ENCODE measurements at regions not wholly inside any gene's neighbourhood (a gene's known extent, or its start where the extent isn't known, plus 50 kb on each side); places are given as distances from the start of the nearest gene placed in this dataset.

DNA sequence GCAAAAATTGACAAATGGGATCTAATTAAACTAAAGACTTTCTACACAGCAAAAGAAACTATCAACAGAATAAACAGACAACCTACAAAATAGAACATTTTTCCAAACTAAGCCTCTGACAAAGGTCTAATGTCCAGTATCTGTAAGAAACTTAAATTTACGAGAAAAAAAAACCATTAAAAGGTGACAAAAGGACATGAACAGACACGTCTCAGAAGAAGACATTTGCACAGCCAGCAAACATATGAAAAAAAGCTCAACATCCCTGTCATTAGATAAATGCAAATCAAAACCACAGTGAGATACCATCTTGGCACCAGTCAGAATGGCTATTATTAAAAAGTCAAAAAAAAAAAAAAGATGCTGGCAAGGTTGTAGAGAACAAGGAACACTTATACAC is 70.6 kb upstream of the GRIK2 start:
- Mint-ChIP-seq H3K4me3 (ENCODE audit: unreplicated experiment) (no peak overlapping the region), H3K27ac (ENCODE audit: unreplicated experiment) (no peak overlapping the region), H3K36me3 (ENCODE audit: low read depth, unreplicated experiment) (no peaks in the 10 kb centered on the region), H3K9me3 (ENCODE audit: unreplicated experiment) (no peaks in the 10 kb centered on the region), H3K27me3 (ENCODE audit: low read depth, unreplicated experiment) (no peaks in the 10 kb centered on the region), H3K4me1 (ENCODE audit: low read depth, unreplicated experiment) (no peaks in the 10 kb centered on the region)
- Histone ChIP-seq H4K20me1 (ENCODE audit: insufficient read depth, low read length) (no peaks in the 10 kb centered on the region), H3K4me3 (ENCODE audit: insufficient read depth, low read depth, low read length) (no peak overlapping the region), H3K9ac (ENCODE audit: low read length) (no peak overlapping the region), H3K4me1 (ENCODE audit: insufficient read depth, low read length) (no peaks in the 10 kb centered on the region), H3K36me3 (ENCODE audit: insufficient read depth, low read length) (no peaks in the 10 kb centered on the region), H3K4me2 (ENCODE audit: low read length) (no peak overlapping the region), H3K79me2 (ENCODE audit: insufficient read depth, low read length) (no peaks in the 10 kb centered on the region), H3K9me3 (ENCODE audit: insufficient read depth, low read depth, low read length) (no peaks in the 10 kb centered on the region), H3K27me3 (ENCODE audit: insufficient read depth, low read length) (no peaks in the 10 kb centered on the region), H3K27ac (ENCODE audit: low read depth, low read length) (no peak overlapping the region), H2AFZ (ENCODE audit: low read depth, low read length) (no peak overlapping the region)
- no peak for DNase-seq (ENCODE audit: low read depth)
- FAIRE-seq, result no peak
- TF ChIP-seq, protein P1, sequence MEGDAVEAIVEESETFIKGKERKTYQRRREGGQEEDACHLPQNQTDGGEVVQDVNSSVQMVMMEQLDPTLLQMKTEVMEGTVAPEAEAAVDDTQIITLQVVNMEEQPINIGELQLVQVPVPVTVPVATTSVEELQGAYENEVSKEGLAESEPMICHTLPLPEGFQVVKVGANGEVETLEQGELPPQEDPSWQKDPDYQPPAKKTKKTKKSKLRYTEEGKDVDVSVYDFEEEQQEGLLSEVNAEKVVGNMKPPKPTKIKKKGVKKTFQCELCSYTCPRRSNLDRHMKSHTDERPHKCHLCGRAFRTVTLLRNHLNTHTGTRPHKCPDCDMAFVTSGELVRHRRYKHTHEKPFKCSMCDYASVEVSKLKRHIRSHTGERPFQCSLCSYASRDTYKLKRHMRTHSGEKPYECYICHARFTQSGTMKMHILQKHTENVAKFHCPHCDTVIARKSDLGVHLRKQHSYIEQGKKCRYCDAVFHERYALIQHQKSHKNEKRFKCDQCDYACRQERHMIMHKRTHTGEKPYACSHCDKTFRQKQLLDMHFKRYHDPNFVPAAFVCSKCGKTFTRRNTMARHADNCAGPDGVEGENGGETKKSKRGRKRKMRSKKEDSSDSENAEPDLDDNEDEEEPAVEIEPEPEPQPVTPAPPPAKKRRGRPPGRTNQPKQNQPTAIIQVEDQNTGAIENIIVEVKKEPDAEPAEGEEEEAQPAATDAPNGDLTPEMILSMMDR (IDR thresholded peaks at IDR 0.05; ENCODE audit: insufficient read depth, low read depth, low read length), result no peak
- no peak for TF ChIP-seq EZH2 (IDR thresholded peaks at IDR 0.05; ENCODE audit: insufficient read depth, low read length)

DNA sequence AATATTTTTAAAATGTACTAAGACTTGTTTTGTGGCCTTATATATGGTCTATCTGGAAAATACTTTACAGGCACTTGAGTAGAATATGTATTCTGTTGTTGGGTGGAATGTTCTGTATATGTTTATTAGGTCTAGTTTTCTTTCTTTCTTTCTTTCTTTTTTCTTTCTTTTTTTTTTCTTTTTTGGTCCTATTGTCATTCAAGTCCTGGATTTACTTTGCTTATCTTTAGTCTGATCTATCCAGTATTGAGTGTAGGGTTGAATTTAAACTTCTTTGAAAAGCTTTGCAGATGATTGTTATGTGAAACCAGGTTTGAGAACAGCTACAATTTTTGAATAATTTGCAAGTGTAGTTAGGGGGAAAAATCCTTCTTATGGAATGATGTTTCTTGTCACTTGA is 67.1 kb upstream of the GRIK2 start:
- no peak overlapping the region for H3K9ac ChIP-seq (ENCODE audit: low read length)
- no peaks in the 10 kb centered on the region for H3K79me2 ChIP-seq (ENCODE audit: insufficient read depth, low read length)
- FAIRE-seq, result no peak
- no peaks in the 10 kb centered on the region for H3K9me3 Mint-ChIP-seq (ENCODE audit: unreplicated experiment)
- H3K4me3 Mint-ChIP-seq (ENCODE audit: unreplicated experiment), result no peak overlapping the region
- no peak overlapping the region for H2AFZ ChIP-seq (ENCODE audit: low read depth, low read length)
- H3K4me3 ChIP-seq (ENCODE audit: insufficient read depth, low read depth, low read length), result no peak overlapping the region
- H3K27ac Mint-ChIP-seq (ENCODE audit: unreplicated experiment), result no peak overlapping the region
- no peaks in the 10 kb centered on the region for H3K4me1 ChIP-seq (ENCODE audit: insufficient read depth, low read length)
- H3K36me3 Mint-ChIP-seq (ENCODE audit: low read depth, unreplicated experiment), result no peaks in the 10 kb centered on the region
- H4K20me1 ChIP-seq (ENCODE audit: insufficient read depth, low read length), result no peaks in the 10 kb centered on the region
- DNase-seq (ENCODE audit: low read depth), result no peak
- no peak overlapping the region for H3K4me2 ChIP-seq (ENCODE audit: low read length)
- H3K27ac ChIP-seq (ENCODE audit: low read depth, low read length), result no peak overlapping the region
- H3K9me3 ChIP-seq (ENCODE audit: insufficient read depth, low read depth, low read length), result no peaks in the 10 kb centered on the region
- no peaks in the 10 kb centered on the region for H3K27me3 Mint-ChIP-seq (ENCODE audit: low read depth, unreplicated experiment)
- no peaks in the 10 kb centered on the region for H3K36me3 ChIP-seq (ENCODE audit: insufficient read depth, low read length)
- no peaks in the 10 kb centered on the region for H3K27me3 ChIP-seq (ENCODE audit: insufficient read depth, low read length)
- TF ChIP-seq, protein P1 (IDR thresholded peaks at IDR 0.05; ENCODE audit: insufficient read depth, low read depth, low read length), result no peak
- TF ChIP-seq EZH2 (IDR thresholded peaks at IDR 0.05; ENCODE audit: insufficient read depth, low read length), result no peak
- no peaks in the 10 kb centered on the region for H3K4me1 Mint-ChIP-seq (ENCODE audit: low read depth, unreplicated experiment)

DNA sequence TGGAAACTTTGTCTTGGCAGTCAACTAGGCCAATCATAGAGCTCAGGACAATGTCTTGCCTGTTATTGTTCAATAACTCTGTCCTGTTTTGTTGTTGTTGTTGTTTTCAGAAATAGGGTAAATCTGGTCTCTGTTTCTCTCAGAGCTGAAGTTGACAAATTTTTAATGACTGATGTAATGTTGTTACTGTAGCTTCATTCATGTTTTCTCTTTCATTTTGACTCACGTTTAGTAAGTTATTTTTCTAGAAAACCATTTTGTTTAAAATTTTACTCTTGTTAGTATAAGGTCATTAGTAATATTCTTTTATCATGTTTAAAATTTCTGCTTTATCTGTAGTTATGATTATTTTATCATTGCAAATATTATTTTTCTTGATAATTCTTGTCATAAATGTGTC is 51.6 kb upstream of the GRIK2 start:
- peaks cover 5% of the 10 kb centered on the region for H3K9me3 ChIP-seq (ENCODE audit: insufficient read depth, low read depth, low read length)
- Mint-ChIP-seq H3K27ac (ENCODE audit: unreplicated experiment) (no peak overlapping the region), H3K36me3 (ENCODE audit: low read depth, unreplicated experiment) (no peaks in the 10 kb centered on the region), H3K9me3 (ENCODE audit: unreplicated experiment) (peaks cover 4% of the 10 kb centered on the region), H3K27me3 (ENCODE audit: low read depth, unreplicated experiment) (no peaks in the 10 kb centered on the region), H3K4me1 (ENCODE audit: low read depth, unreplicated experiment) (no peaks in the 10 kb centered on the region), H3K4me3 (ENCODE audit: unreplicated experiment) (no peak overlapping the region)
- H4K20me1 ChIP-seq (ENCODE audit: insufficient read depth, low read length), result no peaks in the 10 kb centered on the region
- H3K36me3 ChIP-seq (ENCODE audit: insufficient read depth, low read length), result no peaks in the 10 kb centered on the region
- no peaks in the 10 kb centered on the region for H3K4me1 ChIP-seq (ENCODE audit: insufficient read depth, low read length)
- H3K4me2 ChIP-seq (ENCODE audit: low read length), result no peak overlapping the region
- no peaks in the 10 kb centered on the region for H3K79me2 ChIP-seq (ENCODE audit: insufficient read depth, low read length)
- H3K9ac ChIP-seq (ENCODE audit: low read length), result no peak overlapping the region
- H3K27me3 ChIP-seq (ENCODE audit: insufficient read depth, low read length), result no peaks in the 10 kb centered on the region
- no peak for TF ChIP-seq EZH2 (IDR thresholded peaks at IDR 0.05; ENCODE audit: insufficient read depth, low read length)
- TF ChIP-seq, protein P1 (IDR thresholded peaks at IDR 0.05; ENCODE audit: insufficient read depth, low read depth, low read length), result no peak
- no peak overlapping the region for H2AFZ ChIP-seq (ENCODE audit: low read depth, low read length)
- no peak overlapping the region for H3K4me3 ChIP-seq (ENCODE audit: insufficient read depth, low read depth, low read length)
- no peak overlapping the region for H3K27ac ChIP-seq (ENCODE audit: low read depth, low read length)
- no peak for DNase-seq (ENCODE audit: low read depth)
- no peak for FAIRE-seq
